ENCODE measurements at regions not wholly inside any gene's neighbourhood (a gene's known extent, or its start where the extent isn't known, plus 50 kb on each side); places are given as distances from the start of the nearest gene placed in this dataset.
A peak's percentile ranks its signal among the peaks of the same experiment; 100 is the strongest.

DNA sequence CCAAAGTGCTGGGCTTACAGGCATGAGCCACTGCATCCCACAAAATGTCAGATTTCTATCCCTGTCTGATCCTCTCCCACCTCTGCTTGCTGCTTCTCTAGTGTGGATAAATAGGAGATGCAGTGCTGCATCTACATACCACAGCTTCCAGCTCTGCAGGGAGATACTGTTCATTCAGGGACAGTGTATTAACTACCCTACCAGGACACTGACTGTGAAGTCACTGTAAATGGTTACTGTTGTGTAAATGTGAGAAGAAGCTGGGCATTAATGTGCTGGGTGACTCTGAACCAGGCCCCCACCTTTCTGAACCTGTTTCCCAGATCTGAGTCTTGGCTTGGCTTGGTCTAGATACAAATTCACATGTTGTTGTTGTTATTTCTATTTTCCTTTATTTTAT, 488.6 kb upstream of the SULF2 start:
- H3K36me3 ChIP-seq = peaks cover 0 to 4% (median 0%) of the 10 kb centered on the region in 11 experiments; a peak in 1 of 22 replicates
- H3K4me1 ChIP-seq = peaks cover 44 to 75% (median 61%) of the 10 kb centered on the region in 10 experiments
- H3K9me3 ChIP-seq (replicated peaks in 1 of 11) = peaks cover 7 to 24% (median 19%) of the 10 kb centered on the region in 11 experiments; a peak in 21 of 22 replicates
- H4K20me1 ChIP-seq = no peaks in the 10 kb centered on the region
- no peak for TF ChIP-seq Cebpa-rat (IDR thresholded peaks at IDR 0.05)
- no peaks in the 10 kb centered on the region for H3K27me3 ChIP-seq
- H3K27ac ChIP-seq = peak overlapping the region in 7 of 11 experiments; percentile 92 to 99 (median 98); a peak in 13 of 22 replicates
- peak overlapping the region in 9 of 11 experiments; percentile 74 to 84 (median 78); a peak in 19 of 22 replicates for H3K4me2 ChIP-seq
- H3K9ac ChIP-seq = peak overlapping the region in 3 of 11 experiments; percentile 30 to 74 (median 52); a peak in 1 of 22 replicates
- no peak overlapping the region for H3K4me3 ChIP-seq

DNA sequence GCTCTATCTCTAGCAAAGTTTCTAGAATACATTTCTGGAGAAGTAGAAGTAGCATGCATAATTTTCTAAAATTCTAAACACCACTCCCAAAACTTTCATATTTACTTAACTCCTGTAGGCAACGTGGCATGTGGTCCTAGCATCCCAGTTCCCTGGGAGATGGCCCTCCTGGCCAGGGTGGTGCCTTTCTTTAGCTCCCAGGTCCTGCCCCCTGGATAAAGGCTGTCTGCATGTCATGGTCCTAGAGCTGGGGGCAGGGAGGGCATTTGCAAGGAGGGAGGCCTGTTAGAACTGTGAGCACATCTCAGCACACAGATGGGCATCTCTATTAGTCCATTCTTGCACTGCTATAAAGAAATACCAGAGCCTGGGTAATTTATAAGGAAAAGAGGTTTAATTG, 485.6 kb upstream of the SULF2 start:
- TF ChIP-seq Cebpa-rat (IDR thresholded peaks at IDR 0.05) = no peak
- Histone ChIP-seq H3K4me3 (no peak overlapping the region), H3K4me2 (peak overlapping the region in 4 of 11 experiments; percentile 5 to 21 (median 12); a peak in 6 of 22 replicates)

DNA sequence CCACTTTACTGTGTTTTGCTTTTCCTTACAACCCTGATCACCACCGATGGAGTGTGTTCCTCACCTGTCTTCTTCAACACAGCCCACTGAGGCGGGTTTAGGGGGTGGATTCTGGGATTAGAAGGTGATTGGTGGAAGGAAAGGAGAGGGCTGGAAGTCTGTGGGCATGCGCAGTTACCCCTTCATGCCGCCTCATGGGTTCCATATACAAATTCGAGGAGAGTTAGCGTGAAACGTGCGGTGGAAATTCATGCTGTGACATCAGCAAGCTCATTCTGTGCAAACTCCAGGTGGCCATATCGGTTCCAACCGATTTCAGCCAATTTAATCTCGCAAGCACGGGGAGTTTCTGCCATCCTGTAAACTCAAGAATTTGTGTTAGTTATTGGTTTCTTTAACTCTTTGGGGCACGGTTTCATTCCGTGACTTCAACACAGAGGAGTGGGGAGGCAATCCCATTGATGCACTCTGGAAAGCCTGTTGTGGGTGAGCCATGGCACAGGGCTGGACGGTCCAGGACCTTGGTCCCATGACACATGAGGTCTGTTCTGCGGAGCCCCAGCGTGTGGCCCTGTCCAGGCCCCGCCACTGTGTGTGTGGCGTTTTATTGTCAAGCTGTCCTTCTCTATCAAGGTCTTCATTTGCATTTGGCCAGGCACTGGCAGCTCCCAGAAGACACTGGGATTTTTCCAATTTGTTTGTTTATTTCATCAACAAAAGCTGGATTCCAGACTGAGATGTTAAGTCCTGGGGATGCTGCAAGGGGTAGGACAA, 482.8 kb upstream of the SULF2 start:
- Histone ChIP-seq H3K9me3 (replicated peaks in 1 of 11) (peaks cover 7 to 31% (median 18%) of the 10 kb centered on the region in 11 experiments; a peak in 21 of 22 replicates), H3K27me3 (no peaks in the 10 kb centered on the region), H3K9ac (no peak overlapping the region), H3K27ac (no peak overlapping the region), H3K4me1 (peaks cover 0 to 17% (median 6%) of the 10 kb centered on the region in 10 experiments; a peak in 7 of 20 replicates), H3K4me3 (no peak overlapping the region), H3K36me3 (peaks cover 0 to 4% (median 0%) of the 10 kb centered on the region in 11 experiments; a peak in 1 of 22 replicates), H3K4me2 (no peak overlapping the region), H4K20me1 (no peaks in the 10 kb centered on the region)
- no peak for TF ChIP-seq Cebpa-rat (IDR thresholded peaks at IDR 0.05)

More for the DNA sequence above, 485.6 kb upstream of the SULF2 start:
- no peaks in the 10 kb centered on the region for H4K20me1 ChIP-seq
- peak overlapping the region in 1 of 11 experiments; percentile 30; a peak in 3 of 22 replicates for H3K27ac ChIP-seq
- H3K4me1 ChIP-seq = peaks cover 19 to 45% (median 31%) of the 10 kb centered on the region in 10 experiments
- H3K27me3 ChIP-seq = no peaks in the 10 kb centered on the region
- peaks cover 0 to 4% (median 0%) of the 10 kb centered on the region in 11 experiments; a peak in 1 of 22 replicates for H3K36me3 ChIP-seq
- H3K9ac ChIP-seq = no peak overlapping the region
- peaks cover 7 to 31% (median 18%) of the 10 kb centered on the region in 11 experiments; a peak in 21 of 22 replicates for H3K9me3 ChIP-seq (replicated peaks in 1 of 11)

GRCh38 chr20:48266571-48266970, 481.3 kb upstream of the SULF2 start:
- no peak overlapping the region for H3K4me2 ChIP-seq
- no peak for TF ChIP-seq Cebpa-rat (IDR thresholded peaks at IDR 0.05)
- peaks cover 7 to 21% (median 10%) of the 10 kb centered on the region in 11 experiments; a peak in 19 of 22 replicates for H3K9me3 ChIP-seq (replicated peaks in 1 of 11)
- no peaks in the 10 kb centered on the region for H3K27me3 ChIP-seq
- no peak overlapping the region for H3K27ac ChIP-seq
- no peak overlapping the region for H3K9ac ChIP-seq
- peaks cover 0 to 8% (median 5%) of the 10 kb centered on the region in 10 experiments; a peak in 4 of 20 replicates for H3K4me1 ChIP-seq
- H3K36me3 ChIP-seq = peaks cover 0 to 4% (median 0%) of the 10 kb centered on the region in 11 experiments; a peak in 1 of 22 replicates
- H4K20me1 ChIP-seq = no peaks in the 10 kb centered on the region
- H3K4me3 ChIP-seq = no peak overlapping the region

DNA sequence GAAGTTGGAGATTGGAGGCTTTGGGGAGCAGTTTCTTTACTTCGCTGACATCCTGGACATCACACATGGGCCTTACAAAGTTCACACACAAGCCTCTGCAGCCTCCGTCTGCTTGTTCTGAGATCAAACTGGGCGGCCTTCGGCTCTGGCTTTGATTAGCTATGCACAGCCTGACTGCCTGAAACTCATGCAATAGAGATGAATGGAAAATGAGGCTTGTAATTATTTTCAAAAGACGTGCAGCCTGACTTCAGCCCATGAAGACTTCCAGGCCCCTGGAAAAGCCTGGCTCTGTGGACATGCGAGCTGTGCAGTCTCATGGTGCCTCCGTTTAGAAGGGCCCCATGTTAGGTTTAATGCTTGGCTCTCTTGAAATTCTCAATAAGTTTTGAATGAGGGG, 480.5 kb upstream of the SULF2 start:
- H3K36me3 ChIP-seq = no peaks in the 10 kb centered on the region
- no peaks in the 10 kb centered on the region for H3K27me3 ChIP-seq
- H3K4me3 ChIP-seq = no peak overlapping the region
- TF ChIP-seq Cebpa-rat (IDR thresholded peaks at IDR 0.05) = no peak
- no peak overlapping the region for H3K9ac ChIP-seq
- H3K4me1 ChIP-seq = no peaks in the 10 kb centered on the region; a peak in 1 of 20 replicates
- peaks cover under 1 to 13% (median 3%) of the 10 kb centered on the region in 11 experiments; a peak in 14 of 22 replicates for H3K9me3 ChIP-seq (replicated peaks in 1 of 11)
- H4K20me1 ChIP-seq = no peaks in the 10 kb centered on the region
- H3K27ac ChIP-seq = no peak overlapping the region
- H3K4me2 ChIP-seq = no peak overlapping the region

- no peak overlapping the region for H3K9ac ChIP-seq
- H3K4me2 ChIP-seq = no peak overlapping the region
- no peaks in the 10 kb centered on the region for H3K36me3 ChIP-seq
- no peak overlapping the region for H3K27ac ChIP-seq
- no peak overlapping the region for H3K4me3 ChIP-seq
- H3K9me3 ChIP-seq (replicated peaks in 1 of 11) = peaks cover 0 to 8% (median under 1%) of the 10 kb centered on the region in 11 experiments; a peak in 3 of 22 replicates
- no peaks in the 10 kb centered on the region for H4K20me1 ChIP-seq
- H3K4me1 ChIP-seq = no peaks in the 10 kb centered on the region
- TF ChIP-seq Cebpa-rat (IDR thresholded peaks at IDR 0.05) = no peak
- H3K27me3 ChIP-seq = no peaks in the 10 kb centered on the region
Measured at GRCh38 chr20:48262955-48263354, 477.7 kb upstream of the SULF2 start.

- TF ChIP-seq Cebpa-rat (IDR thresholded peaks at IDR 0.05) = no peak
- no peaks in the 10 kb centered on the region for H3K36me3 ChIP-seq
Measured at GRCh38 chr20:48262466-48262865, 477.2 kb upstream of the SULF2 start.

DNA sequence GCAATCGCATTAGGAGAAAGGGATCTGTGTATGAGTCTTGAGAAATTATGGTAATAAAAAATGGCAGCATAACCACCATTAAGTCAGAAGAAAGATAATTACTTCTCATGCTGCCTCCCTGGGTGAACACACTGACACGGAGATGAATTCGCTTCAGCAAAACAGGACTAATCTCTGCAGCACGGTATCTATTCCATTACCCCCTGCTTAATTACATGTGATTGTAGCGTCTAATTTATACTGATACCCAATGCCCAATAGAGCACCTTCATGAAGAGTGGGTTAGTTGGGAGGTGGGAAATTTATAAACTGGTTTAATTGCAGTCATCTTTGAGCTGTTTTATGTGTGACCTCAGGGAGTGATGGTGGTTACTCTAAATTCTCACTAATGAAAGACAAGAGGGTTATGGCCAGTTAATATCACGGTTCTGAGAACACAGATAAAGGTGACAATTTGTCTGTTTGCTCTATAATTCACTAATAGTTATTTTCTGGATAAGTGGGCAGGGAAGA, 476.2 kb upstream of the SULF2 start:
- peaks cover 6 to 18% (median 12%) of the 10 kb centered on the region in 11 experiments; a peak in 20 of 22 replicates for H3K9me3 ChIP-seq (replicated peaks in 1 of 11)
- H3K27ac ChIP-seq = no peak overlapping the region
- H3K36me3 ChIP-seq = no peaks in the 10 kb centered on the region
- H4K20me1 ChIP-seq = no peaks in the 10 kb centered on the region
- H3K4me2 ChIP-seq = no peak overlapping the region
- no peak overlapping the region for H3K9ac ChIP-seq
- TF ChIP-seq Cebpa-rat (IDR thresholded peaks at IDR 0.05) = no peak
- no peak overlapping the region for H3K4me3 ChIP-seq
- no peaks in the 10 kb centered on the region for H3K27me3 ChIP-seq
- H3K4me1 ChIP-seq = no peaks in the 10 kb centered on the region

More at GRCh38 chr20:48262466-48262865, 477.2 kb upstream of the SULF2 start:
- H3K27me3 ChIP-seq = no peaks in the 10 kb centered on the region
- H3K27ac ChIP-seq = no peak overlapping the region
- H3K9ac ChIP-seq = no peak overlapping the region
- peaks cover 0 to 7% (median 4%) of the 10 kb centered on the region in 11 experiments; a peak in 7 of 22 replicates for H3K9me3 ChIP-seq (replicated peaks in 1 of 11)
- no peaks in the 10 kb centered on the region for H4K20me1 ChIP-seq
- H3K4me2 ChIP-seq = no peak overlapping the region
- no peak overlapping the region for H3K4me3 ChIP-seq
- no peaks in the 10 kb centered on the region for H3K4me1 ChIP-seq

- no peaks in the 10 kb centered on the region for H3K36me3 ChIP-seq
- H3K4me1 ChIP-seq = no peaks in the 10 kb centered on the region
- no peak overlapping the region for H3K27ac ChIP-seq
- no peak for TF ChIP-seq Cebpa-rat (IDR thresholded peaks at IDR 0.05)
- no peaks in the 10 kb centered on the region for H3K27me3 ChIP-seq
- H3K9me3 ChIP-seq (replicated peaks in 1 of 11) = peaks cover 13 to 29% (median 21%) of the 10 kb centered on the region in 11 experiments; a peak in 21 of 22 replicates
- H3K4me2 ChIP-seq = no peak overlapping the region
- H4K20me1 ChIP-seq = no peaks in the 10 kb centered on the region
- no peak overlapping the region for H3K4me3 ChIP-seq
- H3K9ac ChIP-seq = no peak overlapping the region
Measured at GRCh38 chr20:48260129-48260756, 475.0 kb upstream of the SULF2 start.

All from BLaER1 treated with 17β-estradiol and CSF1 and Interleukin-3, amounts not matched to agents 10 nM and 100 nM (cell line).